Neural cell (in vitro differentiated cells): ENCODE measurements at regions not wholly inside any gene's neighbourhood (a gene's known extent, or its start where the extent isn't known, plus 50 kb on each side); places are given as distances from the start of the nearest gene placed in this dataset.

Source experiments
- H2AFZ ChIP-seq: fragments of 200-600, 300-800 bp; sonication (generic), shearing (Covaris generic); 2 replicates; pipeline ENCODE4 v1.6.0; 2014; ENCODE audit warnings: low read depth, mild to moderate bottlenecking, antibody characterized with exemption, low read length, moderate library complexity
- H3F3A ChIP-seq: fragments of 200-600 bp; shearing (Covaris generic); 2 replicates; pipeline ENCODE4 v1.6.1; 2016; ENCODE audit warnings: mild to moderate bottlenecking, moderate library complexity, mixed read lengths, antibody characterized with exemption, low read length; ENCODE audit not compliant: insufficient read depth, poor library complexity, severe bottlenecking
- H3K27ac ChIP-seq: fragments of 200-600, 300-800 bp; sonication (generic), shearing (Covaris generic); 2 replicates; pipeline ENCODE4 v1.5.1; 2014; ENCODE audit warnings: mild to moderate bottlenecking, low read length, moderate library complexity
- H3K27me3 ChIP-seq: fragments of 300-800, 200-600 bp; sonication (generic), shearing (Covaris generic); 2 replicates; pipeline ENCODE4 v1.6.0; 2014; ENCODE audit warnings: mild to moderate bottlenecking, low read depth, low read length, moderate library complexity; ENCODE audit not compliant: insufficient read depth
- H3K36me3 ChIP-seq: fragments of 300-800, 200-600 bp; sonication (generic), shearing (Covaris generic); 2 replicates; pipeline ENCODE4 v1.5.1; 2014; ENCODE audit warnings: mild to moderate bottlenecking, antibody characterized with exemption, low read length, moderate library complexity; ENCODE audit not compliant: insufficient read depth
- H3K4me2 ChIP-seq: fragments of 300-800, 200-600 bp; sonication (generic), shearing (Covaris generic); 2 replicates; pipeline ENCODE4 v1.6.0; 2014; ENCODE audit warnings: mild to moderate bottlenecking, low read length
- H3K4me3 ChIP-seq: fragments of 300-800, 200-600 bp; sonication (generic), shearing (Covaris generic); 2 replicates; pipeline ENCODE4 v1.5.1; 2014; ENCODE audit warnings: mild to moderate bottlenecking, low read length, moderate library complexity
- H3K79me2 ChIP-seq: fragments of 200-600 bp; shearing (Covaris generic); replicated peaks from 2 replicates; pipeline ENCODE4 v1.6.0; 2014; ENCODE audit warnings: mild to moderate bottlenecking, low read length, moderate library complexity; ENCODE audit not compliant: insufficient read depth
- H3K9ac ChIP-seq: fragments of 300-800, 200-600 bp; sonication (generic), shearing (Covaris generic); 2 replicates; pipeline ENCODE4 v1.6.1; 2016; ENCODE audit warnings: mild to moderate bottlenecking, low read length, mixed read lengths
- H3K9me2 ChIP-seq: fragments of 200-600 bp; shearing (Covaris generic); 2 replicates; pipeline ENCODE4 v1.6.1; 2016; ENCODE audit warnings: mild to moderate bottlenecking, low read length, mixed read lengths; ENCODE audit not compliant: insufficient read depth
- H3K9me3 ChIP-seq: fragments of 200-600, 300-800 bp; sonication (generic), shearing (Covaris generic); 2 replicates; pipeline ENCODE4 v1.6.1; 2016; ENCODE audit warnings: mild to moderate bottlenecking, mixed run types, low read length, moderate library complexity, mixed read lengths
- H4K20me1 ChIP-seq: fragments of 200-600 bp; shearing (Covaris generic); 2 replicates; pipeline ENCODE4 v1.6.1; 2016; ENCODE audit warnings: mild to moderate bottlenecking, mixed run types; ENCODE audit not compliant: insufficient read depth
- CTCF ChIP-seq: fragments of 450-650 bp; IDR thresholded peaks from 2 replicates; pipeline ENCODE4 v1.5.1; 2014; ENCODE audit warnings: antibody characterized with exemption, mild to moderate bottlenecking, moderate library complexity; ENCODE audit not compliant: poor library complexity, severe bottlenecking
- EP300 ChIP-seq: fragments of 450-650 bp; conservative IDR thresholded peaks from 2 replicates; pipeline ENCODE4 v1.6.1; 2014; ENCODE audit warnings: antibody characterized with exemption, mild to moderate bottlenecking, moderate library complexity; ENCODE audit not compliant: poor library complexity, severe bottlenecking
- EZH2 ChIP-seq: fragments of 200-600, 300-800 bp; shearing (Covaris generic), sonication (generic); IDR thresholded peaks from 2 replicates; pipeline ENCODE4 v1.6.1; 2014; ENCODE audit warnings: antibody characterized with exemption, low read length, borderline replicate concordance, mild to moderate bottlenecking; ENCODE audit not compliant: insufficient read depth, poor library complexity, severe bottlenecking
- MXI1 ChIP-seq: fragments of 450-650 bp; conservative IDR thresholded peaks from 2 replicates; pipeline ENCODE4 v1.6.1; 2014; ENCODE audit warnings: antibody characterized with exemption, mild to moderate bottlenecking; ENCODE audit not compliant: poor library complexity, severe bottlenecking
- POLR2AphosphoS5 ChIP-seq: IDR thresholded peaks from 2 replicates; pipeline ENCODE4 v1.6.1; 2012
- RAD21 ChIP-seq: fragments of 450-650 bp; conservative IDR thresholded peaks from 2 replicates; pipeline ENCODE4 v1.6.1; 2014; ENCODE audit warnings: antibody characterized with exemption, mild to moderate bottlenecking, moderate library complexity
- REST ChIP-seq: IDR thresholded peaks from 2 replicates; pipeline ENCODE4 v1.6.1; 2012; ENCODE audit warnings: borderline replicate concordance
- SMC3 ChIP-seq: fragments of 450-650 bp; conservative IDR thresholded peaks from 2 replicates; pipeline ENCODE4 v1.6.1; 2014; ENCODE audit warnings: antibody characterized with exemption, mild to moderate bottlenecking, moderate library complexity; ENCODE audit not compliant: poor library complexity
- TAF1 ChIP-seq: IDR thresholded peaks from 2 replicates; pipeline ENCODE4 v1.6.1; 2012; ENCODE audit warnings: low read depth

GRCh38 chr18:40031435-40031834, 1923.6 kb upstream of the PIK3C3 start:
- Histone ChIP-seq H3K27ac (no peak overlapping the region), H3K79me2 (no peaks in the 10 kb centered on the region), H3K9ac (no peak overlapping the region), H3F3A (no peaks in the 10 kb centered on the region), H3K9me2 (no peaks in the 10 kb centered on the region), H3K27me3 (no peaks in the 10 kb centered on the region), H4K20me1 (no peaks in the 10 kb centered on the region), H2AFZ (no peak overlapping the region), H3K4me2 (no peak overlapping the region), H3K4me3 (no peak overlapping the region), H3K36me3 (no peaks in the 10 kb centered on the region), H3K9me3 (no peaks in the 10 kb centered on the region)
- TF ChIP-seq SMC3 = no peak
- no peak for TF ChIP-seq MXI1
- TF ChIP-seq REST = no peak

- Histone ChIP-seq H3K27me3 (no peaks in the 10 kb centered on the region), H3K36me3 (no peaks in the 10 kb centered on the region), H3F3A (no peaks in the 10 kb centered on the region), H4K20me1 (no peaks in the 10 kb centered on the region), H3K4me2 (no peak overlapping the region), H3K27ac (no peak overlapping the region), H3K4me3 (no peak overlapping the region), H3K79me2 (no peaks in the 10 kb centered on the region), H3K9ac (no peak overlapping the region), H3K9me3 (no peaks in the 10 kb centered on the region), H2AFZ (no peak overlapping the region), H3K9me2 (no peaks in the 10 kb centered on the region)
- TF ChIP-seq MXI1 (no peak), EZH2 (no peak)
Observed at GRCh38 chr18:40019797-40020392, 1935.1 kb upstream of the PIK3C3 start.

GRCh38 chr18:40018266-40018665, 1936.8 kb upstream of the PIK3C3 start:
- H3K9me3 ChIP-seq = no peaks in the 10 kb centered on the region
- no peaks in the 10 kb centered on the region for H3F3A ChIP-seq
- no peaks in the 10 kb centered on the region for H3K79me2 ChIP-seq
- no peak for TF ChIP-seq MXI1
- no peak for TF ChIP-seq TAF1
- TF ChIP-seq SMC3 = no peak
- TF ChIP-seq EZH2 = no peak
- no peak for TF ChIP-seq CTCF
- no peak for TF ChIP-seq RAD21
- no peak for TF ChIP-seq POLR2AphosphoS5
- no peak for TF ChIP-seq REST
- TF ChIP-seq EP300 = no peak
- H3K4me3 ChIP-seq = no peak overlapping the region
- no peaks in the 10 kb centered on the region for H4K20me1 ChIP-seq
- H3K9me2 ChIP-seq = no peaks in the 10 kb centered on the region
- no peak overlapping the region for H3K27ac ChIP-seq
- no peaks in the 10 kb centered on the region for H3K36me3 ChIP-seq
- no peaks in the 10 kb centered on the region for H3K27me3 ChIP-seq
- H3K4me2 ChIP-seq = no peak overlapping the region
- H2AFZ ChIP-seq = no peak overlapping the region
- no peak overlapping the region for H3K9ac ChIP-seq
